Tibial artery (tissue), 4 donors: ENCODE measurements at regions not wholly inside any gene's neighbourhood (a gene's known extent, or its start where the extent isn't known, plus 50 kb on each side); places are given as distances from the start of the nearest gene placed in this dataset.

Experiments used
- DNase-seq, 2 donors: peaks; one replicate each; pipeline ENCODE4 v3.0.0-alpha.2; 2019
- H3K27ac ChIP-seq, 2 donors: fragments of 200-600 bp; sonication (generic) in 1 of 2; 1 replicate in 1 of 2; 2 replicates in 1 of 2; pipeline ENCODE4 v1.5.1; 2018 to 2019; ENCODE audit warnings: mild to moderate bottlenecking in 1 of 2
- H3K27me3 ChIP-seq, 2 donors: fragments of 200-600 bp; sonication (generic) in 1 of 2; one replicate each; pipeline versions ENCODE4 v1.5.1 to v1.6.0; 2016 to 2019
- H3K36me3 ChIP-seq, 3 donors: fragments of 200-600 bp; sonication (generic) in 2 of 3; one replicate each; pipeline ENCODE4 v1.5.1; 2016 to 2019; ENCODE audit warnings: mild to moderate bottlenecking in 2 of 3
- H3K4me1 ChIP-seq, 4 donors: fragments of 200-600 bp; sonication (generic) in 2 of 4; 1 replicate in 3 of 4; 2 replicates in 1 of 4; pipeline ENCODE4 v1.5.1; 2016 to 2019
- H3K4me3 ChIP-seq, 2 donors: fragments of 200-600 bp; sonication (generic) in 1 of 2; 1 replicate in 1 of 2; 2 replicates in 1 of 2; pipeline ENCODE4 v1.5.1; 2018 to 2019; ENCODE audit warnings: mild to moderate bottlenecking in 2 of 2
- H3K9me3 ChIP-seq, 3 donors: fragments of 200-600 bp; sonication (generic) in 1 of 3; one replicate each; pipeline ENCODE4 v1.5.1; 2016 to 2019
- intact Hi-C: fragments of 100-400 bp; cut with DNase I; formaldehyde crosslinking; loops from one replicate; pipeline ENCODE4 v1.15.0; 2023; ENCODE audit warnings: low total_unique reads
- TF ChIP-seq, protein P1 (sequence below), 2 experiments: fragments of 200-600 bp in 1 of 2; fragments of 450-650 bp in 1 of 2; IDR thresholded peaks; one replicate each; pipeline ENCODE4 v1.5.1; 2017 to 2019; ENCODE audit warnings: antibody characterized with exemption in 2 of 2, mild to moderate bottlenecking in 1 of 2, moderate library complexity in 1 of 2

DNA sequence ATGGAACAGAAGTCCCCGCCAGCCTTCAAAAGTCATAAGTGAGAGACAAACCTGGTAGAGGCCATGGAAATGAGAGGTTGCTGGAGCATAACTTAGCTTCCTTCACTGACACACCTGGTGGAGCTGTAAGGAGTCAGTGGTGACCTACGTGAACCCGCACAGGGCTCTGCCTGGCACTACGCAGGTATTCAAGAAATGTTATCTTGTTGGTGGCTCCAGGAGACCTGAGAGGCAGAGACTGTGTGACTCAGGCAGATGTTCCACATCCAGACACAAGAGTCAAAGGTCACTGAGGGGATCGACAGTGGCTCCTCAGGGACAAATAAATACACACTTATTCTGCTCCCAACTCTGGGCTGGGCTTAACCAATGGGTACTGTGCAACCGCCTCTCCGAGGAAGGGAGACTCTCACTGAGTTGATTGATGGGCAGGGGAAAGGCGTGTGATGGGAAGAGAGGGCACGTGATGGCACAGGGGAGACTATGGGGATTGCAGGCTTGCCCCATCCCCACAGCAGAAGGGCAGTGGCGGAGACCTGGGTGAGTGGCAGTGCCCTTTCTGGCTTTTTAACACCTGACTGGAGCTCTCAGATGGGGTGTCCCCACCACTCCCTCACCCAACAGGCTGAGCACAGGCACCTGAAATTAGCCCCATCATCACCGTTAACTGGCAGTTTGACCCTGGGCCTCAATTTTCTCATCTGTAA lies 111.7 kb upstream of the SMAD3 start:
- Histone ChIP-seq H3K36me3 (no peaks in the 10 kb centered on the region), H3K27ac (no peak overlapping the region), H3K9me3 (peaks cover 0 to 5% (median 0%) of the 10 kb centered on the region in 3 donors), H3K27me3 (peaks cover 0 to 3% of the 10 kb centered on the region in 2 donors), H3K4me1 (no peaks in the 10 kb centered on the region), H3K4me3 (no peak overlapping the region)
- TF ChIP-seq, protein P1, sequence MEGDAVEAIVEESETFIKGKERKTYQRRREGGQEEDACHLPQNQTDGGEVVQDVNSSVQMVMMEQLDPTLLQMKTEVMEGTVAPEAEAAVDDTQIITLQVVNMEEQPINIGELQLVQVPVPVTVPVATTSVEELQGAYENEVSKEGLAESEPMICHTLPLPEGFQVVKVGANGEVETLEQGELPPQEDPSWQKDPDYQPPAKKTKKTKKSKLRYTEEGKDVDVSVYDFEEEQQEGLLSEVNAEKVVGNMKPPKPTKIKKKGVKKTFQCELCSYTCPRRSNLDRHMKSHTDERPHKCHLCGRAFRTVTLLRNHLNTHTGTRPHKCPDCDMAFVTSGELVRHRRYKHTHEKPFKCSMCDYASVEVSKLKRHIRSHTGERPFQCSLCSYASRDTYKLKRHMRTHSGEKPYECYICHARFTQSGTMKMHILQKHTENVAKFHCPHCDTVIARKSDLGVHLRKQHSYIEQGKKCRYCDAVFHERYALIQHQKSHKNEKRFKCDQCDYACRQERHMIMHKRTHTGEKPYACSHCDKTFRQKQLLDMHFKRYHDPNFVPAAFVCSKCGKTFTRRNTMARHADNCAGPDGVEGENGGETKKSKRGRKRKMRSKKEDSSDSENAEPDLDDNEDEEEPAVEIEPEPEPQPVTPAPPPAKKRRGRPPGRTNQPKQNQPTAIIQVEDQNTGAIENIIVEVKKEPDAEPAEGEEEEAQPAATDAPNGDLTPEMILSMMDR (IDR thresholded peaks at IDR 0.05), result no peak
- intact Hi-C loops, result no loop called here
- no peak for DNase-seq

DNA sequence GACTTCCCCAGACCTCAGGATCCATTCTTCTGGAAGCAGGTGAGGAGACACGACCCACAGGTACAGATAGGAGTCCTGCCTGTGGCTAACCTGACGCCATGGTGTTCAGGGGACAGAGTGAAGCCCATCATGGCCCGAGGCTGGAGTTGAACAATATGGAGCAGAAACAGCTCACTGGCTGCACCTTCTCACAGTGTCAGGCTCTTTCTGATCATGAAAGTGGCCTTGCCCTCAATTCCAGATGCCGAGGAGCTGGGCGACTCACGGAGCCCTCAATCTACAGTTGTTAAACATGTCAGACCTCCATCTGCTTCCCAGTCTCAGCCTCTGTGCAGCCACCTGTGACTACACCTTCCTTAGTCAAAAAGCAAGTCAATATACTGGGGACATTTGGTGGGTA lies 110.8 kb upstream of the SMAD3 start:
- Histone ChIP-seq H3K27me3 (peaks cover 0 to 3% of the 10 kb centered on the region in 2 donors), H3K36me3 (no peaks in the 10 kb centered on the region), H3K4me1 (no peaks in the 10 kb centered on the region), H3K9me3 (peaks cover 0 to 4% (median 0%) of the 10 kb centered on the region in 3 donors), H3K4me3 (no peak overlapping the region), H3K27ac (no peak overlapping the region)
- intact Hi-C loops, result no loop called here
- DNase-seq, result no peak
- TF ChIP-seq, protein P1 (IDR thresholded peaks at IDR 0.05), result no peak

DNA sequence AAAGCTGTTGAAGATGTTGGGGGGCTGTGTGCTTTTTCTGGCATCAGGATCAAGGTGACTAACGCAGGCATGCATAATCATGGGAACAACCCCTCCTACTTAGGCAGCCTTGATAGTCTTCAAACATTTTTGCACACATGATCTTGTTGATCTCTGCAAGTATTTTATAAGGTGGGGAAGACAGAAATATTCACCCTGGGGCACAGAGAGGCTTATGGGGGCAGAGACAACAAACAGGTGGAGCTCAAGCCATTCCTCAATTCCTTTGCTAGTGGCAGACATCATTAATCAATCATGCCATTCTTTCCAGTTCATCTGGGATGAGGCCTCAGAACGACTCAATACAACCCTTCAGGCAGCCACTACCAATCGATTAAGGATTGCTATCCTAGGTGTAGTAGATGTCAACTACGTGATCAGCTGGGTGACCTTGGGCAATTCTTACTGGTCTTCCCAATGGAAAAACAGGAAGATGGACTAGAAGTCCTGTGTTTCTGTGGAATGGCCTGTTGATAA lies 110.3 kb upstream of the SMAD3 start:
- H3K27ac ChIP-seq, result no peak overlapping the region
- H3K27me3 ChIP-seq, result peaks cover 0 to 3% of the 10 kb centered on the region in 2 donors
- TF ChIP-seq, protein P1 (IDR thresholded peaks at IDR 0.05), result no peak
- H3K9me3 ChIP-seq, result no peaks in the 10 kb centered on the region
- DNase-seq, result peak in 1 of 2 donors; percentile 13
- H3K36me3 ChIP-seq, result no peaks in the 10 kb centered on the region
- intact Hi-C loops, result no loop called here
- no peak overlapping the region for H3K4me3 ChIP-seq
- H3K4me1 ChIP-seq, result no peaks in the 10 kb centered on the region

DNA sequence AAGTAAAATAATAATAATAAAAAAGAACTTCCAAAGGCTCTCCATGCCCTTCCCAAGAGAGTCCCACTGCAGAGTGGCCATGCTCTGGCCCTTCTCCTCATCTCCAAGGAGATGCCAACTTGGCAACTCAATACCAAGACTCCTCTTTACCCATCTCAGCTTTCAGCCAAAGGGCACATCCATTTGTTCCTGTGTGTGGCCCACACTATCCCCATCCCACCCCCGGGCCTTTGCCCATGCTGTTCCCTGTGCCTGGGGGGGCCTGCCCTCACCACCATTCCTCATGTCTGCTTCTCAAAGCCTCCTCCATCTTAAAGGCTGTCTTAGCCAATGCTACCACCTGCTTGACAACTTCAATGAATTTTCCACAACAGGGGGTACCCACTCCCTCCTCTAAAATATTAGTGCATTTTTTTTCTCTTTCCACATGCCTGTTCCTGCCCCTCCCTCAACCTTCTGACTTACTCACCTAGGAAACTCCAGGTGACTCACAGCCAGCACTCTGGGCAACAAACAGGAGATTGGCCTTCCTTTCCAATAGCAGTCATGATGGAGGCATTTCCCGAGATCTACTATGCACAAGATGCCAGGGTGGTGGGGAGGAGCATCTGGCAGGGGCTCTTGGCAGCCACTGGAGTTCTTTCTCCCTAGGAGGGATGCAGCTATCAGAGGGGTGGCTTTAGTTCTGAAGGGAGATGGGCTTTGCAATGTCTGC lies 109.4 kb upstream of the SMAD3 start:
- peak in 1 of 2 donors; percentile 34 for DNase-seq
- Histone ChIP-seq H3K27ac (no peak overlapping the region), H3K4me1 (no peaks in the 10 kb centered on the region), H3K4me3 (no peak overlapping the region), H3K27me3 (peaks cover 0 to 3% of the 10 kb centered on the region in 2 donors), H3K9me3 (no peaks in the 10 kb centered on the region), H3K36me3 (no peaks in the 10 kb centered on the region)
- TF ChIP-seq, protein P1 (IDR thresholded peaks at IDR 0.05), result no peak
- intact Hi-C loops, result no loop called here

DNA sequence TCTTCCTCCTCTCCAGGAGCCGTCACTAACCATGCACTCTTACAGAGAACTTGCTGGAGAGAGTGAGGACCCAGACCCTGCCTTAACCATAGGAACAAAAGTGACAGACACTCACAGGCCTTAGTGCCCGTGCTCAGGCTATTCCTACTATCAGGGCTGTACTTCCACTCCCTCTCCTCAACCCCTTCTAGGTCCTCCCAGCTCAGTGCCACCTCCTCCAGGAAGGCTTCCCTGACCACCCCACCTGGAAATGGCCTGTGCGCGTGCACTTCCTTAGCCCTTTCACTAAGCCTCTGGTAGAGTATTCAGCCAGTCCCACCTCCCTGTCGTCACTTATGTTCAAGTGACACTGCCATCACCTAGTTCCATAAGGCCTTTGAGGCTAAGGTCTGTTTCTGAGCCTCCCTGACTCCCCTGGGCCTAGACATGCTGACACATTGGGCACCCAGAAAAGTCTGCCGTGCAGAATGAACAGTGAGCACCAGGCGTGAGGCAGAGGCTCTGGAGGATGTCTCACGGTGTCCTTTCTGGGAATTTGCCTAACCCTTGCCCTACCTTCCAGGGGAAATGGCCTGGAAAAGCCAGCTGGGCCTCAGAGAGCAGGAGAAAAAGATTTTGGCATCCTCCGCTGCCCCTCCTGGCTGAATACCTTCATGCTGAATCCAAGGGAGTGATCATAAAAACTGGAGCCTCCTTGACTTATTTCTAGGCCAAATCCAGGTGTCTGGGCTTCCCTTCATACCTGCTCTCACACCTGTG lies 108.6 kb upstream of the SMAD3 start:
- TF ChIP-seq, protein P1 (IDR thresholded peaks at IDR 0.05), result no peak
- H3K27ac ChIP-seq, result no peak overlapping the region
- H3K4me1 ChIP-seq, result no peaks in the 10 kb centered on the region
- H3K4me3 ChIP-seq, result no peak overlapping the region
- intact Hi-C loops, result no loop called here
- peaks cover 0 to 3% of the 10 kb centered on the region in 2 donors for H3K27me3 ChIP-seq
- DNase-seq, result peak in 1 of 2 donors; percentile 37
- no peaks in the 10 kb centered on the region for H3K9me3 ChIP-seq
- H3K36me3 ChIP-seq, result no peaks in the 10 kb centered on the region
